GM12892 (cell line): ENCODE measurements at regions not wholly inside any gene's neighbourhood (a gene's known extent, or its start where the extent isn't known, plus 50 kb on each side); places are given as distances from the start of the nearest gene placed in this dataset.

Source experiments
- POLR2A ChIP-seq: IDR thresholded peaks from 2 replicates; pipeline ENCODE4 v1.6.1; 2011; ENCODE audit warnings: low read depth, low read length, control low read depth
- POLR2AphosphoS5 ChIP-seq: IDR thresholded peaks from 2 replicates; pipeline ENCODE4 v1.6.1; 2011; ENCODE audit warnings: low read depth, low read length, control low read depth
- TAF1 ChIP-seq: IDR thresholded peaks from 2 replicates; pipeline ENCODE4 v1.6.1; 2011; ENCODE audit warnings: low read depth, mild to moderate bottlenecking, control low read depth, low read length, borderline replicate concordance

GRCh38 chr1:73898540-73898939, 299.4 kb downstream of the LRRIQ3 start:
- no peak for TF ChIP-seq POLR2A
- no peak for TF ChIP-seq POLR2AphosphoS5
- no peak for TF ChIP-seq TAF1
